CD14-positive monocyte (primary cell): ENCODE measurements at regions not wholly inside any gene's neighbourhood (a gene's known extent, or its start where the extent isn't known, plus 50 kb on each side); places are given as distances from the start of the nearest gene placed in this dataset.

Experiments
- DNase-seq, 3 donors: peaks; one replicate each; pipeline ENCODE4 v3.0.0-alpha.2; 2011 to 2022
- H2AFZ ChIP-seq: 2 replicates; pipeline ENCODE4 v1.6.0; 2012; ENCODE audit warnings: mild to moderate bottlenecking, low read depth, low read length, inconsistent platforms; ENCODE audit not compliant: insufficient read depth, poor library complexity, severe bottlenecking
- H3K27ac ChIP-seq, 2 donors: 1 replicate in 1 of 2; 2 replicates in 1 of 2; pipeline ENCODE4 v1.5.1; 2012 to 2013; ENCODE audit warnings: low read length in 2 of 2, control low read depth in 1 of 2, inconsistent platforms in 1 of 2, low read depth in 1 of 2, mild to moderate bottlenecking in 1 of 2
- H3K27me3 ChIP-seq, 2 donors: one replicate each; pipeline versions ENCODE4 v1.6.0 to v1.6.1; 2011 to 2013; ENCODE audit warnings: low read length in 2 of 2; ENCODE audit not compliant: control insufficient read depth in 2 of 2, insufficient read depth in 2 of 2
- H3K36me3 ChIP-seq, 2 donors: replicated peaks in 1 of 2; 1 replicate in 1 of 2; 2 replicates in 1 of 2; pipeline versions ENCODE4 v1.5.1 to v1.6.1; 2012 to 2013; ENCODE audit warnings: low read length in 2 of 2, control low read depth in 1 of 2, inconsistent platforms in 1 of 2, mild to moderate bottlenecking in 1 of 2; ENCODE audit not compliant: insufficient read depth in 2 of 2, control insufficient read depth in 1 of 2
- H3K4me1 ChIP-seq, 2 donors: 1 replicate in 1 of 2; 2 replicates in 1 of 2; pipeline versions ENCODE4 v1.5.1 to v1.6.1; 2012 to 2013; ENCODE audit warnings: low read length in 2 of 2, control low read depth in 1 of 2, inconsistent platforms in 1 of 2, mild to moderate bottlenecking in 1 of 2, moderate library complexity in 1 of 2; ENCODE audit not compliant: insufficient read depth in 2 of 2, control insufficient read depth in 1 of 2
- H3K4me2 ChIP-seq: replicated peaks from 2 replicates; pipeline ENCODE3; 2012; ENCODE audit warnings: low read length, moderate library complexity, mild to moderate bottlenecking; ENCODE audit not compliant: poor library complexity, severe bottlenecking; ENCODE audit errors: extremely low read depth
- H3K4me3 ChIP-seq, 3 experiments: fragments of 200-600 bp in 1 of 3; sonication (generic) in 1 of 3; replicated peaks in 1 of 3; 1 replicate in 2 of 3; 2 replicates in 1 of 3; pipeline ENCODE4 v1.5.1; 2011 to 2013; ENCODE audit warnings: low read length in 3 of 3, mild to moderate bottlenecking in 3 of 3, control low read depth in 2 of 3, low read depth in 2 of 3, inconsistent platforms in 1 of 3, moderate library complexity in 1 of 3
- H3K79me2 ChIP-seq: 2 replicates; pipeline ENCODE4 v1.6.0; 2012; ENCODE audit warnings: mild to moderate bottlenecking, control low read depth, inconsistent platforms, low read length, moderate library complexity; ENCODE audit not compliant: insufficient read depth
- H3K9ac ChIP-seq: 2 replicates; pipeline ENCODE4 v1.6.0; 2017; ENCODE audit warnings: low read length, mild to moderate bottlenecking; ENCODE audit not compliant: insufficient read depth, poor library complexity, severe bottlenecking
- H3K9me3 ChIP-seq, 2 donors: replicated peaks in 1 of 2; 1 replicate in 1 of 2; 2 replicates in 1 of 2; pipeline versions ENCODE4 v1.5.1 to v1.6.1; 2012 to 2013; ENCODE audit warnings: low read length in 2 of 2, control low read depth in 1 of 2; ENCODE audit not compliant: control insufficient read depth in 1 of 2, insufficient read depth in 1 of 2
- H4K20me1 ChIP-seq: 2 replicates; pipeline ENCODE4 v1.6.0; 2012; ENCODE audit warnings: mild to moderate bottlenecking, low read length, control low read depth, moderate library complexity; ENCODE audit not compliant: insufficient read depth
- H3K27ac Mint-ChIP-seq, 7 donors: one replicate each; pipeline ENCODE4 v1.8.0; 2020; ENCODE audit warnings: mild to moderate bottlenecking in 7 of 7, mixed read lengths in 7 of 7, moderate library complexity in 6 of 7, inconsistent platforms in 2 of 7
- H3K27me3 Mint-ChIP-seq, 3 donors: one replicate each; pipeline ENCODE4 v1.8.0; 2021 to 2022; ENCODE audit warnings: low read depth in 3 of 3, mild to moderate bottlenecking in 3 of 3, mixed read lengths in 3 of 3, moderate library complexity in 3 of 3, inconsistent platforms in 1 of 3
- H3K36me3 Mint-ChIP-seq, 2 donors: one replicate each; pipeline ENCODE4 v1.8.0; 2020; ENCODE audit warnings: mixed read lengths in 2 of 2, inconsistent platforms in 1 of 2, mild to moderate bottlenecking in 1 of 2
- H3K4me1 Mint-ChIP-seq: one replicate; pipeline ENCODE4 v1.8.0; 2020; ENCODE audit warnings: mild to moderate bottlenecking, mixed read lengths
- H3K4me3 Mint-ChIP-seq, 2 donors: one replicate each; pipeline ENCODE4 v1.8.0; 2020; ENCODE audit warnings: mild to moderate bottlenecking in 2 of 2, mixed read lengths in 2 of 2, moderate library complexity in 1 of 2
- H3K9me3 Mint-ChIP-seq, 7 donors: one replicate each; pipeline ENCODE4 v1.8.0; 2020 to 2022; ENCODE audit warnings: mixed read lengths in 7 of 7, mild to moderate bottlenecking in 6 of 7, moderate library complexity in 6 of 7, inconsistent platforms in 2 of 7
- CTCF ChIP-seq: fragments of 200-600 bp; IDR thresholded peaks from one replicate; pipeline ENCODE4 v1.8.0; 2022; ENCODE audit warnings: antibody characterized with exemption, mild to moderate bottlenecking
- WGBS: methylation state at CpG from one replicate; pipeline ENCODE4 v1.1.5; 2013; ENCODE audit warnings: missing lambda C conversion rate; ENCODE audit not compliant: insufficient coverage; 5-methylcytosine and 5-hydroxymethylcytosine counted together
- intact Hi-C, 2 donors: fragments of 100-400 bp; cut with micrococcal nuclease; formaldehyde crosslinking; loops; one replicate each; pipeline versions ENCODE4 v1.15.0 to v1.15.1; 2023

- no peak overlapping the region for H3K27ac Mint-ChIP-seq
- Histone ChIP-seq H3K4me1 (no peaks in the 10 kb centered on the region), H3K9ac (no peak overlapping the region), H3K4me3 (no peak overlapping the region), H2AFZ (no peak overlapping the region), H4K20me1 (no peaks in the 10 kb centered on the region), H3K27ac (no peak overlapping the region), H3K9me3 (no peaks in the 10 kb centered on the region), H3K79me2 (no peaks in the 10 kb centered on the region), H3K4me2 (no peak overlapping the region), H3K27me3 (no peaks in the 10 kb centered on the region), H3K36me3 (no peaks in the 10 kb centered on the region)
- intact Hi-C loops, result no loop called here
- no peak for DNase-seq
- 80% methylated on average over 1 of the region's 3 CpGs for WGBS
- no peaks in the 10 kb centered on the region for H3K4me1 Mint-ChIP-seq
- H3K9me3 Mint-ChIP-seq, result peaks cover 0 to 3% (median 2%) of the 10 kb centered on the region in 7 donors
- no peak for TF ChIP-seq CTCF
- no peaks in the 10 kb centered on the region for H3K36me3 Mint-ChIP-seq
- H3K4me3 Mint-ChIP-seq, result no peak overlapping the region
- no peaks in the 10 kb centered on the region for H3K27me3 Mint-ChIP-seq
Measured at GRCh38 chr2:221346411-221346810, 225.7 kb downstream of the EPHA4 start.

- no peak overlapping the region for H3K4me2 ChIP-seq
- no peak overlapping the region for H2AFZ ChIP-seq
- no peak overlapping the region for H3K27ac ChIP-seq
- no peak for DNase-seq
- H3K79me2 ChIP-seq, result no peaks in the 10 kb centered on the region
- no peak overlapping the region for H3K4me3 Mint-ChIP-seq
- peaks cover 0 to 3% (median 2%) of the 10 kb centered on the region in 7 donors for H3K9me3 Mint-ChIP-seq
- H3K9me3 ChIP-seq, result no peaks in the 10 kb centered on the region
- no peaks in the 10 kb centered on the region for H4K20me1 ChIP-seq
- no peak overlapping the region for H3K9ac ChIP-seq
- H3K27me3 ChIP-seq, result no peaks in the 10 kb centered on the region
- H3K27me3 Mint-ChIP-seq, result no peaks in the 10 kb centered on the region
- no peak overlapping the region for H3K4me3 ChIP-seq
- no peak for TF ChIP-seq CTCF
- WGBS, result no CpG with 5 or more reads among the region's 2 CpGs
- H3K36me3 Mint-ChIP-seq, result no peaks in the 10 kb centered on the region
- no peaks in the 10 kb centered on the region for H3K4me1 ChIP-seq
- intact Hi-C loops, result no loop called here
- H3K27ac Mint-ChIP-seq, result no peak overlapping the region
- no peaks in the 10 kb centered on the region for H3K4me1 Mint-ChIP-seq
- H3K36me3 ChIP-seq, result no peaks in the 10 kb centered on the region
Measured at GRCh38 chr2:221347471-221347870, 224.6 kb downstream of the EPHA4 start.
